ENCODE measurements at regions not wholly inside any gene's neighbourhood (a gene's known extent, or its start where the extent isn't known, plus 50 kb on each side); places are given as distances from the start of the nearest gene placed in this dataset.

DNA sequence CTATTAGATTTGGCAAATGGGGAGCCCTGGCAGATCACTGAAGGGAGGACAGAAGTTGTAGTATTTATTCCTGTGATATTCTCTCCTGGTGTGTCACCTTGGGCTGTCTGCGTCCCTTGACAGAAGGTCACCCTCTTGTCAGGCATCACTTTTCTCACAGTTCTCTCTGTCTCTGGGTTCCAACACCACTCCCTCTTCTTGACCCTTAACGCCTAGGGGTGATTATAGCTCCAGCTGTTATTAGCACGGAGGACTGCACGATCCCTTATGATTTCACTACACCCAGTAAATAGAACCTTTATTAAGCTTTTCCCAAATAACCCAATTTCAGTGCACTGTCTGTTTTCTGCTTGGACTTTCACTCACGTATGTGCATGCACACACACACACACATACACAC lies 166.3 kb upstream of the TNP1 start:
- TF ChIP-seq CTCF (IDR thresholded peaks at IDR 0.05), result no peak
- no peak for TF ChIP-seq POLR2A (IDR thresholded peaks at IDR 0.05)

All from testis (tissue), 2 donors.